ENCODE measurements at regions not wholly inside any gene's neighbourhood (a gene's known extent, or its start where the extent isn't known, plus 50 kb on each side); places are given as distances from the start of the nearest gene placed in this dataset.

DNA sequence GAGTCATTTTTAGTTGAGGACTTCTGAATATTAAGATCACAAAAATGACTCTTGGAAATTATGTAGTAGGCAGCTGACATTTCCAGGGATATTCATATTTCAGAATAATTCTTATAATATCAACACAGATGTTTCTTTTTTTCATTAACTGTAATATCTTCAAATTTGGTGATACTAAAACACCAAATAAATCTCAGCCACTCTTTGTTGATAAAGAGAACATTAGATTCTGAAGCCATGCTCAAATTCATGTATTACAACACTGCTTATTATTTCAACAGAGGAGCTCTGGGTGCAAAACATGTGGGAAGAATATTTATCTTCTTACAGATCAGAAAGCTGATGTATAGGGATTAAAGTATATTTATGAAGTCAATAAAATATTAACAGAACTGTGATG lies 355.4 kb downstream of the CRPPA start (continued):
- TF ChIP-seq, protein P1, sequence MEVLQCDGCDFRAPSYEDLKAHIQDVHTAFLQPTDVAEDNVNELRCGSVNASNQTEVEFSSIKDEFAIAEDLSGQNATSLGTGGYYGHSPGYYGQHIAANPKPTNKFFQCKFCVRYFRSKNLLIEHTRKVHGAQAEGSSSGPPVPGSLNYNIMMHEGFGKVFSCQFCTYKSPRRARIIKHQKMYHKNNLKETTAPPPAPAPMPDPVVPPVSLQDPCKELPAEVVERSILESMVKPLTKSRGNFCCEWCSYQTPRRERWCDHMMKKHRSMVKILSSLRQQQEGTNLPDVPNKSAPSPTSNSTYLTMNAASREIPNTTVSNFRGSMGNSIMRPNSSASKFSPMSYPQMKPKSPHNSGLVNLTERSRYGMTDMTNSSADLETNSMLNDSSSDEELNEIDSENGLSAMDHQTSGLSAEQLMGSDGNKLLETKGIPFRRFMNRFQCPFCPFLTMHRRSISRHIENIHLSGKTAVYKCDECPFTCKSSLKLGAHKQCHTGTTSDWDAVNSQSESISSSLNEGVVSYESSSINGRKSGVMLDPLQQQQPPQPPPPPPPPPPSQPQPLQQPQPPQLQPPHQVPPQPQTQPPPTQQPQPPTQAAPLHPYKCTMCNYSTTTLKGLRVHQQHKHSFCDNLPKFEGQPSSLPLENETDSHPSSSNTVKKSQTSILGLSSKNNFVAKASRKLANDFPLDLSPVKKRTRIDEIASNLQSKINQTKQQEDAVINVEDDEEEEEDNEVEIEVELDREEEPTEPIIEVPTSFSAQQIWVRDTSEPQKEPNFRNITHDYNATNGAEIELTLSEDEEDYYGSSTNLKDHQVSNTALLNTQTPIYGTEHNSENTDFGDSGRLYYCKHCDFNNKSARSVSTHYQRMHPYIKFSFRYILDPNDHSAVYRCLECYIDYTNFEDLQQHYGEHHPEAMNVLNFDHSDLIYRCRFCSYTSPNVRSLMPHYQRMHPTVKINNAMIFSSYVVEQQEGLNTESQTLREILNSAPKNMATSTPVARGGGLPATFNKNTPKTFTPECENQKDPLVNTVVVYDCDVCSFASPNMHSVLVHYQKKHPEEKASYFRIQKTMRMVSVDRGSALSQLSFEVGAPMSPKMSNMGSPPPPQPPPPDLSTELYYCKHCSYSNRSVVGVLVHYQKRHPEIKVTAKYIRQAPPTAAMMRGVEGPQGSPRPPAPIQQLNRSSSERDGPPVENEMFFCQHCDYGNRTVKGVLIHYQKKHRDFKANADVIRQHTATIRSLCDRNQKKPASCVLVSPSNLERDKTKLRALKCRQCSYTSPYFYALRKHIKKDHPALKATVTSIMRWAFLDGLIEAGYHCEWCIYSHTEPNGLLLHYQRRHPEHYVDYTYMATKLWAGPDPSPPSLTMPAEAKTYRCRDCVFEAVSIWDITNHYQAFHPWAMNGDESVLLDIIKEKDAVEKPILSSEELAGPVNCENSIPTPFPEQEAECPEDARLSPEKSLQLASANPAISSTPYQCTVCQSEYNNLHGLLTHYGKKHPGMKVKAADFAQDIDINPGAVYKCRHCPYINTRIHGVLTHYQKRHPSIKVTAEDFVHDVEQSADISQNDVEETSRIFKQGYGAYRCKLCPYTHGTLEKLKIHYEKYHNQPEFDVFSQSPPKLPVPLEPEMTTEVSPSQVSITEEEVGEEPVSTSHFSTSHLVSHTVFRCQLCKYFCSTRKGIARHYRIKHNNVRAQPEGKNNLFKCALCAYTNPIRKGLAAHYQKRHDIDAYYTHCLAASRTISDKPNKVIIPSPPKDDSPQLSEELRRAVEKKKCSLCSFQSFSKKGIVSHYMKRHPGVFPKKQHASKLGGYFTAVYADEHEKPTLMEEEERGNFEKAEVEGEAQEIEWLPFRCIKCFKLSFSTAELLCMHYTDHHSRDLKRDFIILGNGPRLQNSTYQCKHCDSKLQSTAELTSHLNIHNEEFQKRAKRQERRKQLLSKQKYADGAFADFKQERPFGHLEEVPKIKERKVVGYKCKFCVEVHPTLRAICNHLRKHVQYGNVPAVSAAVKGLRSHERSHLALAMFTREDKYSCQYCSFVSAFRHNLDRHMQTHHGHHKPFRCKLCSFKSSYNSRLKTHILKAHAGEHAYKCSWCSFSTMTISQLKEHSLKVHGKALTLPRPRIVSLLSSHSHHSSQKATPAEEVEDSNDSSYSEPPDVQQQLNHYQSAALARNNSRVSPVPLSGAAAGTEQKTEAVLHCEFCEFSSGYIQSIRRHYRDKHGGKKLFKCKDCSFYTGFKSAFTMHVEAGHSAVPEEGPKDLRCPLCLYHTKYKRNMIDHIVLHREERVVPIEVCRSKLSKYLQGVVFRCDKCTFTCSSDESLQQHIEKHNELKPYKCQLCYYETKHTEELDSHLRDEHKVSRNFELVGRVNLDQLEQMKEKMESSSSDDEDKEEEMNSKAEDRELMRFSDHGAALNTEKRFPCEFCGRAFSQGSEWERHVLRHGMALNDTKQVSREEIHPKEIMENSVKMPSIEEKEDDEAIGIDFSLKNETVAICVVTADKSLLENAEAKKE (CRISPR knock-in tag; IDR thresholded peaks at IDR 0.05): no peak
- TF ChIP-seq EZH2phosphoT487 (IDR thresholded peaks at IDR 0.05; ENCODE audit: unreplicated experiment): no peak
- TF ChIP-seq, protein P2, sequence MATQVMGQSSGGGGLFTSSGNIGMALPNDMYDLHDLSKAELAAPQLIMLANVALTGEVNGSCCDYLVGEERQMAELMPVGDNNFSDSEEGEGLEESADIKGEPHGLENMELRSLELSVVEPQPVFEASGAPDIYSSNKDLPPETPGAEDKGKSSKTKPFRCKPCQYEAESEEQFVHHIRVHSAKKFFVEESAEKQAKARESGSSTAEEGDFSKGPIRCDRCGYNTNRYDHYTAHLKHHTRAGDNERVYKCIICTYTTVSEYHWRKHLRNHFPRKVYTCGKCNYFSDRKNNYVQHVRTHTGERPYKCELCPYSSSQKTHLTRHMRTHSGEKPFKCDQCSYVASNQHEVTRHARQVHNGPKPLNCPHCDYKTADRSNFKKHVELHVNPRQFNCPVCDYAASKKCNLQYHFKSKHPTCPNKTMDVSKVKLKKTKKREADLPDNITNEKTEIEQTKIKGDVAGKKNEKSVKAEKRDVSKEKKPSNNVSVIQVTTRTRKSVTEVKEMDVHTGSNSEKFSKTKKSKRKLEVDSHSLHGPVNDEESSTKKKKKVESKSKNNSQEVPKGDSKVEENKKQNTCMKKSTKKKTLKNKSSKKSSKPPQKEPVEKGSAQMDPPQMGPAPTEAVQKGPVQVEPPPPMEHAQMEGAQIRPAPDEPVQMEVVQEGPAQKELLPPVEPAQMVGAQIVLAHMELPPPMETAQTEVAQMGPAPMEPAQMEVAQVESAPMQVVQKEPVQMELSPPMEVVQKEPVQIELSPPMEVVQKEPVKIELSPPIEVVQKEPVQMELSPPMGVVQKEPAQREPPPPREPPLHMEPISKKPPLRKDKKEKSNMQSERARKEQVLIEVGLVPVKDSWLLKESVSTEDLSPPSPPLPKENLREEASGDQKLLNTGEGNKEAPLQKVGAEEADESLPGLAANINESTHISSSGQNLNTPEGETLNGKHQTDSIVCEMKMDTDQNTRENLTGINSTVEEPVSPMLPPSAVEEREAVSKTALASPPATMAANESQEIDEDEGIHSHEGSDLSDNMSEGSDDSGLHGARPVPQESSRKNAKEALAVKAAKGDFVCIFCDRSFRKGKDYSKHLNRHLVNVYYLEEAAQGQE (IDR thresholded peaks at IDR 0.05; ENCODE audit: unreplicated experiment): no peak

Measured in GM23338 (cell line).